Nucleus accumbens (tissue), 56 donors: ENCODE measurements at regions not wholly inside any gene's neighbourhood (a gene's known extent, or its start where the extent isn't known, plus 50 kb on each side); places are given as distances from the start of the nearest gene placed in this dataset.
"Not testable (repeated sequence)": the region's sequence is repeated elsewhere in the genome, so short reads cannot be mapped to it uniquely, and the experiment has no call there.

Experiments
- DNase-seq, 56 donors: peaks; one replicate each; lab custom pipeline; 2025; lab: John Stamatoyannopoulos, UW

DNA sequence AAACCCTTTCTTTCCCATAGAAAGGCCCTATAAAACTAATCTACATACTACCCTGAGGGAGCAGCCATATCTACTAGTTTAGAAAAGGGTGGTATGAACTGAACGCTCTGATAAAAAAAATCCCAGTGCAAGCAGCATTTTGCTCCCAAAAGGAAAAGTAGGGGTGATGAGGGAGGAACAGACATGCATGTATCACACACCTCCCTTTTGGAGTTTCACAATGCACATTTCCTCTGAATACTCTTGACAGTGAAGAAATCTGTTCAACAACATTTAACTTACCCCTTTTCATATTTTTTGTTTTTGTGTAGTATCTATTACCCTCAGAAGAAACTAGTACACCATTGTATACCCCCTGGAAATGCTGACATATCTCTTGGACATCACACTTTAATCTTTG, 411.4 kb downstream of the MAT2B start:
- DNase-seq: no peak

DNA sequence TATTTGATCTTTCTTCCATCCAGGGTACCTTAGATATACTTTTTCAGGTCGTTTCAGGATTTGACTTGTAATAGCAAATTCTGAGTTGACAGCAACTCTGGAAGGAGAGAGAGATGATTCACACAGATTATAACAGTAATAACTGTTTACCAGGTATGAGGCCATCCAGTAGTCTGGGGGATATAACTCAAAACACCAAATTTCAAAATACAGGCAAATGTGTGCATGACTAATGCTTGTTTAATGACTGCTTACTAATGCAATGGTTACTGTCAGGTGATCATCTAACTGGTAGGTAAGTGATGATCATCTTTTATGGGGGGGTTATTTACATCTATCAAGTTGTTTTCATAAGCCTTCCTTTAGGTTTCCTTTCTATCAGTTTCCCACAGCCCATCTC, 412.3 kb downstream of the MAT2B start:
- DNase-seq: no peak

DNA sequence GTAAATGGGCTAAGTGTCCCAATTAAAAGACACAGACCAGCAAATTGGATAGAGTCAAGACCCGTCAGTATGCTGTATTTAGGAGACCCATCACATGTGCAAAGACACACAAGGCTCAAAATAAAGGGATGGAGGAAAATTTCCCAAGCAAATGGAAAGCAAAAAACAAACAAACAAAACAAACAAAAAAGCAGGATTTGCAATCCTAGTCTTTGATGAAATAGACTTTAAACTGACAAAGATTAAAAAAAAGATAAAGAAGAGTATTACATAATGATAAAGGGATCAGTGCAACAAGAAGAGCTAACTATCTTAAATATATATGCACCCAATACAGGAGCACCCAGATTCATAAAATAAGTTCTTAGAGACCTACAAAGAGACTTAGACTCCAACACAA, 429.6 kb downstream of the MAT2B start:
- DNase-seq: not testable (repeated sequence)

DNA sequence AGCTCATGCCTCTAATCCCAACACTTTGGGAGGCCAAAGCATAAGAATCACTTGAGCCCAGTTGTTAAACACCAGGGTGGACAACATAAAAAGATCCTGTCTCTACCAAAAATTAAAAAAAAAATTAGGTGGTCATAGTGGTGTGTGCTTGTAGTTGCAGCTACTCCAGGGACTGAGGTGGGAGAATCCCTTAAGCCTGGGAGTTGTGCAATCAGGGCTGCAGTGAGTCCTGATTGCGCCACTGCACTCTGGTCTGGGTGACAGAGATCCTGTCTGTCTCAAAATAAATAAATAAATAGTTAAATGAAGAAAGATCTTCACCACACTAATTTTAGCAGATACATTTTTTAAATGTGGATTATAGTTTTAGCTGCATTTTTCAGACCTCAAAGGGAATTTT, 433.2 kb downstream of the MAT2B start:
- DNase-seq: no peak

DNA sequence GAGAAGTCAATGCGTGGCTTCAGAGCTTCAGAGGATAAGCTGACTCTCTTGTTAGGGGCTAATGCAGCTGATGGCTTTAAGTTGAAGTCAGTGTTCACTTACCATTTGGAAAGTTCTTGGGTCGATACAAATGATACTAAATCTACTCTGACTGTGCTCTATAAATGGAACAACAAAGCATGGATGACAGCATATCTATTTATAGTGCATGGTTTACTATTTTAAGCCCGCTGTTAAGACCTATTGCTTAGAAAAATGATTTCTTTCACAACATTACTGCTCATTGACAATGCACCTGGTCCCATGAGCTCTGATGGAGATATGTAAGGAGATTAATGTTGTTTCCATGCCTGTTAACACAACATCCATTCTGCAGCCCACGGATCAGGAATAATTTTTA, 435.7 kb downstream of the MAT2B start:
- no peak for DNase-seq

DNA sequence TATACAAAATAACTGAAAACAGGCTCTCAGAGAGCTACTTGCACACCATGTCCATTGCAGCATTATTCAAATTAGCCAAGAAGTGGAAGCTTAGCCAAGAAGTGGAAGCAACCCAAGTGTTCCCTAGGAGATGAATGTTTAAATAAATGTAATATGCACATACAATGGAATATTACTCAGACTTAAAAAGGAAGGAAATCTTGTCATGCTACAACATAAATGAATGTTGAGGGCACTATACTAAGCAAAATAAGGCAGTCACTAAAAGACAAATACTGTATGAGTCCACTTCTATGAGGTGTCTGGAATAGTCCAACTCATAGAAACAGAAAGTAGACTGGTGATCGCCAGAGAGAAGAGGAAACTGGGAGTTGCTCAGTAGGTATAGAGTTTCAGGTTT, 438.1 kb downstream of the MAT2B start:
- DNase-seq: no peak

DNA sequence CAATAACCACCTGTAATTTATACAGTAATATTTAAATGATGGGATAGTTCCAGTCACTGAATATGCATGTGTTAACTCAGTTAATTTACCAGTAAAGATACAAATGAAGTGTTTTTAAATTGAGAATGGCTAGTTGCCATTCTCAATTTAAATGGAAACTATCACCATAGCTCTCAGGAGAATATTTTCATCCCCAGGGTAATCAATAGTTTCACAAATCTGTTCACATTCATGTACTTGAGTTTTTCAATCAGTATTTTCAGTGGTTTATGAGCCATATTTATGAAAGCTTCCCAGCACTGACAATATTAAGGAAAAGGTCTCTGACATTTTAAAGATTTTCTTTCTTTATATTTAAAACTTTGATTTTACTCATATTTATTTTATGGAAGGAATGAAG, 439.3 kb downstream of the MAT2B start:
- no peak for DNase-seq

DNA sequence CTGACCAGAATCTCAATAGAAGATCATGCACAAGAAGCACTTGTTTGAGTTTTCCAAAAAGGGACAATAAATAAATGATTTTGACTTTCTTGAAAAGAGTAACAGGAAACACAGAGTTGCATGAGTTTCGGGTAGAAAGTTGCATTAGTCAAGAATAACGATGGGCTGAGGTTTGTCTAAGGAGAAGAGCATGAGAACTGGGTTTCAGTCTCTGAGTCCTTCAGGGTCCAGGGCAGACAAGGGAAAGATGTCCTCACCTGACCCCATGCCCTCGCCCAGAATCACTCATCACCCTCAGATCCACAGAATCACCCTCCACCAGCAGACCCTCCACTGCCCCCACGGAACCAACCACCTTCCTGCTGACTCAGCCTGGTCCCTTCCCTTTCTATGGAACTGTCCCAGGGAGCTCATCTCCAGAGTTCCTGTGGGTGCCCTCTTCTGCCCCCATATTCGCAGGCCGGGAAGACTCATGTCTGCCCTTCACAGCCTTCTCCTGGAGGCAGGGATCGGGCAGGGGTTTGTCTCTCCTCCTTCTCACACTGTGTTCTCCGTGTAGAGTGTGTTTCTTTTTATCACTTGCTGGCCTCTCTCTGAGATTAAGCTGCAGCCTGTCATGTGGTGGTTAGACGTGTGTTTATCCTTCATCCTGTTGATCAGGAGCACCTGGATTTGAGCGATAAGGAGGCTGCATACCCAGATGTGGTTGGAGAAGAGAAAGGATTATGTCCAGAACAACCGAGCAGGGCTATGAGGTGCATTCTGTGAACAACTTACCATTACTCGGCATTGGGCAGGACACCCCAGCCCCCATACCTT, 442.6 kb downstream of the MAT2B start:
- DNase-seq: no peak

DNA sequence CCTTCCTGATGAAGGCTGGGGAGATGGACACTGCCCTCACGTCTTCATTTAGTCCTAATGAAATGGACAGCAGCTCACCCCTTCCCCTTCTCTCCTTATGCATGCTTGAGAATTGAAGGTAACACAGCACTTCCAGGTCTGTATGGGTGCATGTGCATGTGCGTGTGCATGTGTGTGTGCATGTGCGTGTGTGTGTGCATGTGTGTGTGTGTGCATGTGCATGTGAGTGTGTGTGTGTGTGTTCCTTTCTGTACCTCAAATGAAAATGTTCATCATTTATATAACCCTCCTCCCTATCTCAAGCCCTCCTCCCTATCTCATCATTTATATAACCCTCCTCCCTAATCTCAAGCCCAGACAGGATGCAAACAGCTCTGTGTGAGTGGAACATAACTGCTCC, 444.8 kb downstream of the MAT2B start:
- DNase-seq: no peak

DNA sequence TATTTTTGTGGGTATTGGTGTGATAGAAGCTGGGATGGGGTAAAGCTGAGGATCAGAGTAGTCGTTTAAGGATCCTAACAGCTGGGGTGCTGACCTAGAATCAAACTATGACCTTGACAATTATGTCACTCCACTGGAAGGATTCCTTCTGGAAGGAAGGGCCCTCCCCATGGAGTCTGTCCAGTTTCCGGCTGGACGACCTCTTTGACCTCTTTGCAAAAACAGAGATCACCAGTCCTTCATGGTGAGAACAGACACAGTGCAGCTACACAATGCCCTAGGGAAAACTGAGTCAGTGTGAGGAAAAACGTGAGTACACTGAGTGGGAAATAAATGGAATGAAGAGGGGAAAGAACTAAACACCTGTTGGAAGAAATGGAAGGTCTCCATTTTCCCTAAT, 445.6 kb downstream of the MAT2B start:
- DNase-seq: no peak

DNA sequence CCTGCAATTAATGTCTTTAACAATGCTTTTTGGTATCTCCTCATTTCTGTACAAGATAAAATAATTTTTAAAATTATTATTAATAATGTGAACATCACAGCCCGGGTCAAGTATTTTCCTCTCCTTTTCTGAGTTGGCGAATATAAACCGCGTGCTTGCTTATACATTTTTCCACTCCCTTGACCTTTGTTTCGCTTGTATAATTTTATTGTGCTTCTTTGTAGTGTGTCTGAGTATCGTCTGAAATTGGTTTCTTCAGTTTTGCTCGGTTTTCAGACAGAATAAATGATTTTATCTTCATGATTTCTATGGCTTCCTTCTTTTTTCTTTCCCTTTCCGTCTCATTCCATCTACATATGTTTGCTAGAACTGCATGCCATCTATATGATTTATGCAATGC, 448.5 kb downstream of the MAT2B start:
- no peak for DNase-seq

DNA sequence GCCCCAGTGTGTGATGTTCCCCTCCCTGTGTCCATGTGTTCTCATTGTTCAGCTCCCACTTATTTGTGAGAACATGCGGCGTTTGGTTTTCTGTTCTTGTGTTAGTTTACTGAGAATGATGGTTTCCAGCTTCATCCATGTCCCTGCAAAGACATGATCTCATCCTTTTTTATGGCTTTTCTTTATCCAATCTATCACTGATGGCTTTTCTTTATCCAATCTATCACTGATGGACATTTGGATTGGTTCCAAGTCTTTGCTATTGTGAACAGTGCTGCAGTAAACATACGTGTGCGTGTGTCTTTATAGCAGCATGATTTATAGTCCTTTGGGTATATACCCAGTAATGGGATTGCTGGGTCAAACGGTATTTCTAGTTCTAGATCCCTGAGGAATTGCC, 455.8 kb downstream of the MAT2B start:
- DNase-seq: not testable (repeated sequence)

DNA sequence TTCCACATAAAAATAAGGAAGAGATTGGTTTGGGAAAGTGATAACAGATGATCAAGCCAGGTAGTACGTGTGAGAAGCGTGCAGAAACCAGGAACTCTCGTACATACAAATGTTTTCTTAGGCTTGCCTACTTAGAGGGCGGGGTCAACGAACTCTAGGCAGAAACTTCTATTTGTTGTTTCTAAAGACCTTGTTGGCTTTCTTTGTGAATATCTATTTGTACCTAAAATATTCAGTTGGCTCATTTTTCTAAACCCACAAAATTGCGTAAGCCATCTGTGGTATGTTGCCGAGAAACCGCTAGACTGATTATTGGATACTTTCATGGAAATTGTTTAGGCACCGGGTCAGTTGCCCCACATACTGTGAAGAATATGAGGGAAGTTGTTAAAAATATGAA, 458.5 kb downstream of the MAT2B start:
- no peak for DNase-seq

DNA sequence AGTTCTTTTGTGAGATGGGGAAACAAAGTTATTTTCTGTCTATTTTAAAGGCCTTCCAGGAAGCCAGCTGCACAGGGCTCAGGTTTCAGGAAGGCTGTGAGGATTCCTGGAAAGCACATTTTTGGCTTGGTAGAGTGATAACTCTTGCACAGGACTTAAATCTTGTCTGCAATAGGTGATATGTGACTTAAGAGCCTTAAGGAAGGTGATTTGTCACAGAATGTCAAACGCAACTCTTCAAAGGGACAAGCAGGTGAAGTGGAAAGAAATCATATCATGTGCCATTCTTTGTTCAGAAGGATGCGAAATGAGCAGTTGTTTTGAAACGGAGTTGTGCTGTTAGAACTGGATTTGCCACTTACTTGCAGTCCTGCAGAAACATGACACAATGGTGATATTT, 459.3 kb downstream of the MAT2B start:
- no peak for DNase-seq

DNA sequence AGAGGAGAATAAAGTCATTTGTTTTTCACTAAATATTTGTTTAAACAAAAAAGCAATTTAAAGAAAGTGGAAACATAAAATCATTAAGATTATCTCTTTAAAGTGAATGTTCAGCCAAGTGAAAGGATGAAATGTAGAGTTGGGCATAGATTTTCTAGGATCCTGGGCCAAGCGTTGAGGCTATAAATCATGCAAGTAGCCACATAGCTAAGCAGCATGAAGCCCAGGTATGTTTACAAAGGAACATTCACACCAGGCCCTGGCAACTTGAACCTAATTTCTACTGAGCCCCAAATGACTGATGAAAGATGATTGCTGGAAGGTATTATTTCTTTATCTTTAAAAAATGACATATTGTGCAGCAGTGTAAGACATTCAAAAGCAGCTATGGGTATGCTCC, 461.8 kb downstream of the MAT2B start:
- no peak for DNase-seq

DNA sequence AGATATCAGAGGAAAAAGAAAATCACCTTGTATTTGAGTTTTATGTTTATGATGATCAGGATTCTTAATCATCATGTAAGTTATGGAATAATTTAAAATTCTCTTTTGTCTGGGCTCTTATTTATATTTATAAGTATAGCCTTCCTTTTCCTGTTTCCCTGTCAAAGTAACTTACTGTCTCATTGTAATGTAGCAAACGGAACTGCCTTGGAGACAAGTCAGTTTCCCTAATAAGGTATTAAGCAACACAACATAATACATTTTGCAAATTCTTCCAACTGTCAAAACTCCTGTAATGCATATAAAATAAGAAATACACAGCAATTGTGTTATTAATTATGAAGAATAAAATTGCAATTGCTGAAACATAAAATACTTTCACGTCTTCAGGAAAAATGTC, 463.2 kb downstream of the MAT2B start:
- DNase-seq: no peak

DNA sequence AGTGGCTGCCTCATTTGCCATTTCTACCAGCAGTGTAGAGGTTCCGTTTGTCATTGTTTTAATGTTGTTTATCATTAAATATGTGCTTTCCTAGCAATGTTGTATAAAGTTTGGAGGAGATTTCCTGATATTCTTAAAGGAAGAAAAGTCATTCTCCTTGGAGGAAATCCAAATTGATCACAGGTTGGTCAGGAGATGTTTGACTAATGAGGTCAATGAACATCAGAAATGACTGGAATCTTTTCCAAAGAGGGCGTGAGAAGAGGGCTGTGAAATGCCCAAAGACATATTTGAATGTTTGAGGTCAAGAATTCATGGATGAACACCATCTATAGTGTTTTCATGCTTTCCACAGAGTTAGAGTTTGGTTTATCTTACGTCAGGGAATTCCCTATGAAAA, 471.3 kb downstream of the MAT2B start:
- DNase-seq: no peak

DNA sequence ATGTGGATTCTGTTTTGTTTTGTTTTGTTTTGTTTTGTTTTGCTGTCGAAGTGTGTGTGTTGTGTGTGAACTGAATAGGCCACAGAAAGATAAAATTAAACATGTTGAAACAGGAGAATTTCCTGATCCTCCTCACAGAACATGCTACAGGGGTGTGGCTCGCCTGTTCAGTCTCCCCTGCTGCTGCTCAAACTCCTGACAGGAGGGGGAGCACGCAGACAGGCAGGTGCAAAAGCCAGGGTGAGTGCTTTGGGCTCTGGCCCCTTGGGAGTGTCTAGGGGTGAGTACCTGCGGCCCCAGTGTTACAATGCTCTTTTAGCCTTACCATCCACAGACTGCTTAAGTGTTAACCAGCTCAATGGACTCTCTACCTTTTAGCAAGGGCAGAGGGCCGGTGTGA, 473.5 kb downstream of the MAT2B start:
- DNase-seq: no peak

DNA sequence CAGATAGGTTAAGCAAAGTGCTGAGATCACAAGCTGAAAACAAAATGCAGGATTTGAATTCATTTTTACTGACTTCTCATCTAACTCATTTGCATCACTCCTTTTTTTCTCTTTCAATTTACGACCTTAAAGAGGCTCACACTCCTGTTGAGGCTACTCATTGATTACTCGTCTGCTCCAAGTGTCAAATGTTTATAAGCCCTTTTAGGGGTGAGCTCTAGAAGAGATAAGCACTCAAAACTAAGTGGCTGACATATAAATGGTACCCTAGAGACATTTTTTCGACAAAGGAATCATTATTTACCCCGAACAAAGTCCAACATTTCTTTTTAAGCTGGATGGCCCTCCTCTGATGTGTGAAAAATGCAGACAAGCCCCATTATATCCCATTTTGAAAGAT, 483.1 kb downstream of the MAT2B start:
- DNase-seq: no peak

DNA sequence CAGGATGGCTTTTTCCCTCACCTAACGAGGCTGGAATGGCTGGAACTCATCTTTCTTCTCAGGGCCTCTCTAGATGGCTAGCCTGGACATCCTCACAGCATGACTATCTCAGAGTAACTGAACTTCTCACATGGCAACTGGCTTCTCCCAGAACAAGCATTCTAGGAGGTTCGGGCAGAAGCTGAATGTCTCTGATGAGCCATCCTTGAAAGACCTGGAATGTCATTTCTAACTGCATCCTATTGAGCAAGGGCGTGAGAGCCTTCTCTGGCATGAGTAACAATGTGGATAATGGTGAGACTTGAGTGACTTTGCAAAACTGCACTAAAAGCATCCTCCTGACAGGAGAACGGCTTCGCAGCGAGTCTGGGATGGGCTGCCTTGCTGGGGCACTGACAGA, 487.7 kb downstream of the MAT2B start:
- DNase-seq: no peak

DNA sequence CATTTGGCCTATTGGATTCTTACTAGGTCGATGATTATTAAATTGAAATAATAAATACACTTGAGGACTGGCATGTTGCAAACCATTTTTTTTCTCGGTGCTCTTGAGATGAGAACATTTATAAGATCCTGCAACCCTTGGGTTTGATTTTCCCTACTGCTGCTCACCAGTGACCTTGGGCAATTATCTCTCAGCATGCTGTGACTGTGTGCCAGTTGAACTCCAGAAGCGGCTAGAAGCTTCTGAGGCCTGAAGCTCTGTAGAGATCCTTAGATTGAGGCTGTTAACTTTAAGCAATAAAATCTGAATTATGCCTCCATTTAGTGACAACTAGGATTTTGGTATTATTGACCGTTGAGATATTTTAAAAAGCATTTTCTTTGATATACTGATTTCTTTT, 489.8 kb downstream of the MAT2B start:
- DNase-seq: no peak

DNA sequence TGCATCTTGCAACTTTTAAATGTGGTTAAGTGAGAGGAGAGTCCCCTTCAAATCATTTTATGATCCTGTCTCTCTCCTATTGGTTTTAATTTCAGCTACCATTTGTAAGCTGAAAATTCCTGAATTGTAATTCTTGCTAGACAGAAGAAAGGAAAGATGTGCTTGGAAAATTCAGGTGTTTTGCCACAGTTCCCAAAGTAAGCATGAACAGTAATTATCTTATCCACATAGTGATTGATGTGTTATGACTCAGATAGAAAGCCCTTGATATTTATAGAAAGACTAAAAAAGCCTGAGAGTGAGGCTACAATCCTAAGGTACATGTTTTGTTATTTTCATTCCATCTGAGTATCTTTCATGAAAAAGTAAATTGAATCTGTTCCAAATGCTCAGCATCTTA, 492.5 kb downstream of the MAT2B start:
- no peak for DNase-seq

DNA sequence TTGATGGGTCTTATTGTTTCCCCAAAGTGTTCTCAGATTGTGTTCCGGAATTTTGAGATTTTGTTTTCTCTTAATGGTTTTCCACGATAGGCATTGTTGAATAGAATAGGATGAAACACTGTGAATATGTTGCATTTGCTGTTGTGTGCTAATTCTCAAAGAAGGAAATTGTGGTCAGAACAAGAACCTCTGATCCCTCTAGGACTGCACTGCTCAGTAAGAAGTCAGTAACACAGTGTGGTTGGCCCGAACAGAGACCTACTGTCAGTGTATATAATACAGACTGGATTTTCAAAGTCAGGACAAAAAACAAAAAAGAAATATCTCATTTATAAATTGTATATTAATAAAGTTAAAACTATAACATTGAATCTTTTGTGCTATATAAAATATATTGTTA, 494.8 kb downstream of the MAT2B start:
- DNase-seq: no peak
